ENCODE measurements at regions not wholly inside any gene's neighbourhood (a gene's known extent, or its start where the extent isn't known, plus 50 kb on each side); places are given as distances from the start of the nearest gene placed in this dataset.

DNA sequence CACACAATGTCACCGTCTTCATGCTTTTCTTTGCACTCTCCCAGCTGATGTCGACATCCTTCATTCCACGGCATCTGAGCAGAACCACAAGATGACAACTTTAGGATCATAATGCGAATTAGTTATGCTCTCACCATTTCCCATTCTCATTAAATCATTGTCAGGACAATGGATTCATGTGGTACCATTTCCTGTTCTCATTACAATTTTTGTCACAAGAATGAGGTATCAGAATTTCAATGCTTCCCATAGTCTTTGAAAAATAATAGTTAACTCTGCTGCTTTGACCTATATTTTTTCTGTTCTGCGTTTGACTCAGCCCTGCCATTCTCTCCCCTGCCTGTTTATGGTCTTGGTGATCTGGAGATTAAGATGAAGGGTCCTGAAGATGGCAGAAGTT lies 175.7 kb upstream of the MDFIC2 start:
- no peak for DNase-seq
- in situ Hi-C loops (cut with HindIII; ENCODE audit: low pct_ligation_motif_present, low sequenced_read_pairs) = no loop called here
- Histone ChIP-seq H3K4me3 (ENCODE audit: low read depth, low read length) (no peak overlapping the region), H3K27me3 (replicated peaks) (no peaks in the 10 kb centered on the region), H3K27ac (no peak overlapping the region), H3K36me3 (replicated peaks) (no peaks in the 10 kb centered on the region)
- TF ChIP-seq, protein P1, sequence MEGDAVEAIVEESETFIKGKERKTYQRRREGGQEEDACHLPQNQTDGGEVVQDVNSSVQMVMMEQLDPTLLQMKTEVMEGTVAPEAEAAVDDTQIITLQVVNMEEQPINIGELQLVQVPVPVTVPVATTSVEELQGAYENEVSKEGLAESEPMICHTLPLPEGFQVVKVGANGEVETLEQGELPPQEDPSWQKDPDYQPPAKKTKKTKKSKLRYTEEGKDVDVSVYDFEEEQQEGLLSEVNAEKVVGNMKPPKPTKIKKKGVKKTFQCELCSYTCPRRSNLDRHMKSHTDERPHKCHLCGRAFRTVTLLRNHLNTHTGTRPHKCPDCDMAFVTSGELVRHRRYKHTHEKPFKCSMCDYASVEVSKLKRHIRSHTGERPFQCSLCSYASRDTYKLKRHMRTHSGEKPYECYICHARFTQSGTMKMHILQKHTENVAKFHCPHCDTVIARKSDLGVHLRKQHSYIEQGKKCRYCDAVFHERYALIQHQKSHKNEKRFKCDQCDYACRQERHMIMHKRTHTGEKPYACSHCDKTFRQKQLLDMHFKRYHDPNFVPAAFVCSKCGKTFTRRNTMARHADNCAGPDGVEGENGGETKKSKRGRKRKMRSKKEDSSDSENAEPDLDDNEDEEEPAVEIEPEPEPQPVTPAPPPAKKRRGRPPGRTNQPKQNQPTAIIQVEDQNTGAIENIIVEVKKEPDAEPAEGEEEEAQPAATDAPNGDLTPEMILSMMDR (IDR thresholded peaks at IDR 0.05; ENCODE audit: low read depth, low read length, missing control alignments) = no peak

DNA sequence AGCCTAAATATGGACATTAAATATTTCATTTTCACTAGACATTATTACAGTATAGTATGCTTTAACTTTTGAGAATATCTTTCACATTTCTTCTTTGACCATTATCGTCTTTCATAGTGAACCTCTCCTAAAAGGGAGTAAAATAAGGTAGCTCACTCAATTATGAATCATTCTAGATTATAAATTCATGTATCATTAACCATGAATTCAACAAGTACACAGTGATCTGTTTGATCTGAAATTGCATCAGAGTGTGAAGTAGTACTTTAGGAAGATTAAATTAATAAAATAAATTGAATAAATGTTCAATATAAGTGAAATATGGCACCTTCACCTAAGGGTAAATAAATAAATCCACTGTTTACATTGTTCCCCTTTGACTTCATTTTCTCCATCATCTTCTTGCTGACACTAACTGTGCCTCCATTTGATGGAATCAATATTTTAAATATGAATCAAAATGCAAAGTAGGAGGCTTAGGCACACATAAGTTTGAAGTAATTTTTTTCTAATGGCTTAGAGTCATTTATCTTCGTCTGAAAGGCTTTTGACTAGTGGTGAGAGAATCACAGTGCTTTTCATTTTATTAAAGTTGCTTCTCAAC lies 174.1 kb upstream of the MDFIC2 start:
- in situ Hi-C loops (cut with HindIII; ENCODE audit: low pct_ligation_motif_present, low sequenced_read_pairs) = no loop called here
- H3K27me3 ChIP-seq (replicated peaks) = no peaks in the 10 kb centered on the region
- no peak overlapping the region for H3K27ac ChIP-seq

DNA sequence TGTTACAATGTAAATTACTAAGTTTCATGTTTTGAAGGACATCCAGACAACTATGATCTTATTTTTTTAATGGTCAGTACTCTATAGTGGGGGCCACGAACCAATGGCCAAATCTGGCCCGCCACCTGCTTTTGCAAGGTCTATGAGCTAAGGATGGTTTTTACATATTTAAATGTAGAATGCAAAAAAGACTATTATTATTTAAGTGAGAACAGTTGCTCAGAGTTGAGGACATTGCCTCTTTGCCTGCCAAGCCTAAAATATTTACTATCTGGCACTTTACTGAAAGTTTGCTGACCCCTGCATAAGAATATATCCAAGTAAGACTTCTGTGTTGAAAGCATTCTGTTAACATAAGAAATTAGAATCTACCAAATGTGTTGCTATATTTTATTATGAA lies 163.7 kb upstream of the MDFIC2 start:
- H3K27me3 ChIP-seq (replicated peaks) = no peaks in the 10 kb centered on the region
- in situ Hi-C loops (cut with HindIII; ENCODE audit: low pct_ligation_motif_present, low sequenced_read_pairs) = no loop called here
- no peaks in the 10 kb centered on the region for H3K36me3 ChIP-seq (replicated peaks)
- TF ChIP-seq, protein P1 (IDR thresholded peaks at IDR 0.05; ENCODE audit: low read depth, low read length, missing control alignments) = no peak
- H3K4me3 ChIP-seq (ENCODE audit: low read depth, low read length) = no peak overlapping the region
- DNase-seq = no peak
- H3K27ac ChIP-seq = no peak overlapping the region

More for the DNA sequence above, 174.1 kb upstream of the MDFIC2 start:
- no peaks in the 10 kb centered on the region for H3K36me3 ChIP-seq (replicated peaks)
- DNase-seq = no peak
- no peak overlapping the region for H3K4me3 ChIP-seq (ENCODE audit: low read depth, low read length)
- TF ChIP-seq, protein P1 (IDR thresholded peaks at IDR 0.05; ENCODE audit: low read depth, low read length, missing control alignments) = no peak

DNA sequence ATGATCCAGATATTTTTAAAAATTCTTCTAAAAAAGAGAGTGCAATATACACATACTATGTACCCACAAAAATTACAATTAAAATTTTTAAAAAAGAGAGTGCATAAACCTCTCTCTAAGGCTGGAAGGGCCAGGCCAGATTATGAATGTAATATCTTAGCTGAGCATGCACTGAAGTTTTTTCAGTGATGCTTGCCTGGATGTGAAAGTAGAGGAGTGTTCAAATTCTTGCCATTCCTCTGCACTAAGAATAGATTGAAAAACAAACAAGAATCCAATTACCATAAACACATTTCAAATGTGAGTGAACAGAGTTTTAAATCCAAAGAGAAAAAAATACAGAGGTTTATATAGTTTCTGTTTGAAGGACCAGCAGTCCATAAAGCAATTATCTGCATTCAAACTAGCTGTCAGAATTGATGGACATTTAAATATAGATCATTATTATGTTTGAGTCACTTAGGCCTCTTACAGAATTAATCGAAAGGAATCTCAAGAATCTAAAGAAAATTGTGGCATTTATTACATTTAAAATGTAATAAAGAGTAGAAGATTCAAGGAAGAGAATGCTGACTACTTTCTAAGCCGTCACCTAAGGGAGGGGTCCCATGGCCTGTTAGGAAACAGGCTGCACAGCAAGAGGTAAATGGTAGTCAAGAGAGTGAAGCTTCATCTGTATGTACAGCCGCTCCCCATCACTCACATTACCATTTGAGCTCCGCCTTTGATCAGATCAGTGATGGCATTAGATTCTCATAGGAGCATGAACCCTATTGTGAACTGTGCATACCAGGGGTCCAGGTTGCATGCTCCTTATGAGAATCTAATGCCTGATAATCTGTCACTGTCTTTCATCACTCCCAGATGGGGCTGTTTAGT lies 159.3 kb upstream of the MDFIC2 start:
- TF ChIP-seq, protein P1 (IDR thresholded peaks at IDR 0.05; ENCODE audit: low read depth, low read length, missing control alignments) = no peak
- no peaks in the 10 kb centered on the region for H3K36me3 ChIP-seq (replicated peaks)
- in situ Hi-C loops (cut with HindIII; ENCODE audit: low pct_ligation_motif_present, low sequenced_read_pairs) = no loop called here
- H3K4me3 ChIP-seq (ENCODE audit: low read depth, low read length) = no peak overlapping the region
- H3K27me3 ChIP-seq (replicated peaks) = no peaks in the 10 kb centered on the region
- DNase-seq = peak; percentile 3
- H3K27ac ChIP-seq = no peak overlapping the region

DNA sequence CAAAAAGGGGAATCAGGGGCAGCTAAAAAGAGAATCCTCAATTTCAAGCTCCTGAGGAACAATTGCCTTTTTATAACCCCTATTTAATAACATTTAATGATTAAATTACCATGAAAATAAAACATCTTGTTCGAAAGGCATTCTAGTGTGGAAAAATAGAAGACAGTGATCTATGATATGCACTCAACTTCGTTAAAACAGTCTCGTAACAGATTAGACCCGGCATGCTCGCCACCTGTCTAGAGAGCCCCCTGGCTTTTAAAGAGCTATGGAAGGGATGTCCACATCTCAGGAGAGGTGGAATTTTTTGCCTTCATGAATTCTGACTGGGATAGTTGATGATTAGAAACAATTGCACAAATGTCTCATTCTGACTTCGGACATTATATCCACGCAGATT lies 153.7 kb upstream of the MDFIC2 start:
- H3K36me3 ChIP-seq (replicated peaks) = no peaks in the 10 kb centered on the region
- no peak for DNase-seq

More for the DNA sequence above, 153.7 kb upstream of the MDFIC2 start:
- TF ChIP-seq, protein P1 (IDR thresholded peaks at IDR 0.05; ENCODE audit: low read depth, low read length, missing control alignments) = no peak
- in situ Hi-C loops (cut with HindIII; ENCODE audit: low pct_ligation_motif_present, low sequenced_read_pairs) = no loop called here
- Histone ChIP-seq H3K4me3 (ENCODE audit: low read depth, low read length) (no peak overlapping the region), H3K27me3 (replicated peaks) (no peaks in the 10 kb centered on the region), H3K27ac (no peak overlapping the region)

All from brain microvascular endothelial cell (primary cell).